RPMI7951 (cell line): ENCODE measurements at regions not wholly inside any gene's neighbourhood (a gene's known extent, or its start where the extent isn't known, plus 50 kb on each side); places are given as distances from the start of the nearest gene placed in this dataset.

Experiments
- DNase-seq: peaks from one replicate; pipeline ENCODE4 v3.0.0-alpha.2; 2012; ENCODE audit warnings: low read depth

- no peak for DNase-seq
Measured at GRCh38 chr5:98563885-98564653, 209.4 kb upstream of the RGMB start.

GRCh38 chr5:98564836-98565235 is 208.6 kb upstream of the RGMB start:
- no peak for DNase-seq

- DNase-seq: no peak
Measured at GRCh38 chr5:98568336-98568735, 205.1 kb upstream of the RGMB start.

GRCh38 chr5:98569288-98569687 is 204.2 kb upstream of the RGMB start:
- no peak for DNase-seq

GRCh38 chr5:98570010-98570409 is 203.5 kb upstream of the RGMB start:
- DNase-seq: peak; percentile 37

DNA sequence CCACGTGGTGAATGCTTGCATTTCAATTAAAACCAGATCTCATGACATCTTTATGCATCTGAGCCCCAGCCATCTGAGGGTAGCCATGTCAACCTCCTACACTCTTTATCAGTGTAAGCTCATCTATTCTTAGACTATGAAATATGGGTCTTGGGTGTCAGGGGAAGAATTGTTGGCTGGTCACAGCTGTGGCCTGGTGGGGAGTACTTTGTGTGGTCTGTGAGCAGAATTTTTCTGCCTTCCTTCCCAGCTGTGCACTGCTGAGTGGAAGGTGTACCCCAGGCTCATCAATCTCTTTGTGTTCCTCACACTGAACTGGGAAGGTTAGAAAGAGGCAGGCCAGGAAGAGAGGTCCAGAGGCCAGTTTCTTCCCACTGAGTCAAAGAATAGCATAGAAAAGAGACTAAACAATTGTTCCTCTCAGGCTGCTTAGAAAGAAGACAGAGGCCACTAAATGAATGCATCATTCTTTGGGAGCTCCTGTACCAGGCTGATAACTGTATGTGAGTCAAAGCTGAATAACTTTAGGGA is 202.7 kb upstream of the RGMB start:
- peak; percentile 63 for DNase-seq

DNA sequence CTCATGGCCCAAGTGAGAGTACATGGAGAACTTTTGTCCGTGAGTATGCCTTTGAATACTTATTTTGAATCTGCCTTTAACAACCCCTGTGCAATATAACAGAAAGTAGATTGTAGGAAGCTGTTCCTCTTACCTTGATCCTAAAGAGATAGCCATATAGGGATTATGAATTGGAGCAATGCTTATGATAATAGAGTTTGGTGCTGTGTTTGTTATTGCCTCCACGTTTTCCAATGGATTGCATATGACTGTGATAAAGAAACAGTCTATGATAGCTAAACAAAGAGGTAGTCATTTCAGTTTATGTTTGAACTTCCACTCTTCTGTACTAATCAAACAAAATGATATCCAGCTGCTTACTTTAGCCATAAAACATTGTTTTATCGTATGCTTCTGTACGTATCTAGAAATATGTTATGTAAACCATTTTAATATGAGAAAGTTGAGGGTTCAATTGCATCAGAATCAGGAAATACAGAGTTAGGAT is 199.6 kb upstream of the RGMB start:
- DNase-seq: no peak

- DNase-seq: no peak
Measured at GRCh38 chr5:98576275-98576674, 197.2 kb upstream of the RGMB start.

DNA sequence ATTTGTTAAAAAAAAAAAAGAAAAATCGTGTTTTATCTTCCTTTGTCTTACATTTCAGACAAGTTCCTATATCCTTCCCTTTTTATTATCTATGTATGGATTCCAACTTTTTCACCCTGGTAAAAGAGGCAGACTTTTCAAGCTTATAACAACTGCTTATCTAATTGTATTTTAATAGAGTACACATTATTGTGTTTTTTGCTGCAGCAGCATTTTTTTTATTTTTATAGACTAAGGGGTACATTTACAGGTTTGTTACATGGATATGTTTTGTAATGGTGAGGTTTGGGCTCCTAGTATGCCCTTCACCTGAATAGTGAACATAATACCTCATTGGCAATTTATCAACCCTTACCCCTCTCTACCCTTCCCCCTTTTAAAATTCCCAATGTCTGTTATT is 195.0 kb upstream of the RGMB start:
- no peak for DNase-seq

GRCh38 chr5:98581112-98581997 is 192.1 kb upstream of the RGMB start:
- DNase-seq: no peak

DNA sequence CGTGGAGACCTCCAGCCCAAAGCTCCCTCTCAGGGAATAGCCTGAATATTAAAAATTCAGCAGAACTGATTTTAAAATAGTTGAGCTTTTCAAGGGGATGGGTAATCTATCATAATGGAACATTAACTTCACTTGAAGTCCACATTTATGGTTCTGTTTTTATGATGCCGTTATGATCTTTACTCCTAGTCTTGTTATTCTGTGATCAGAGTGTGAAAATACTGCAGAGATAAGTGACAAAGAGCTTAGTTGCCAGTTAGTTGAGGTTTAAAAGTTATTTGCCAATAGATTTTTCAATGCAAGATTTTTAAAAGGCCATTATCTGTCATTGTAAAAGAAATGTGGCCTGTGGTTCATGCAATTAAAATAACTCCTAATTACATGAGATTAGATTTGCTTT is 189.9 kb upstream of the RGMB start:
- DNase-seq: no peak

DNA sequence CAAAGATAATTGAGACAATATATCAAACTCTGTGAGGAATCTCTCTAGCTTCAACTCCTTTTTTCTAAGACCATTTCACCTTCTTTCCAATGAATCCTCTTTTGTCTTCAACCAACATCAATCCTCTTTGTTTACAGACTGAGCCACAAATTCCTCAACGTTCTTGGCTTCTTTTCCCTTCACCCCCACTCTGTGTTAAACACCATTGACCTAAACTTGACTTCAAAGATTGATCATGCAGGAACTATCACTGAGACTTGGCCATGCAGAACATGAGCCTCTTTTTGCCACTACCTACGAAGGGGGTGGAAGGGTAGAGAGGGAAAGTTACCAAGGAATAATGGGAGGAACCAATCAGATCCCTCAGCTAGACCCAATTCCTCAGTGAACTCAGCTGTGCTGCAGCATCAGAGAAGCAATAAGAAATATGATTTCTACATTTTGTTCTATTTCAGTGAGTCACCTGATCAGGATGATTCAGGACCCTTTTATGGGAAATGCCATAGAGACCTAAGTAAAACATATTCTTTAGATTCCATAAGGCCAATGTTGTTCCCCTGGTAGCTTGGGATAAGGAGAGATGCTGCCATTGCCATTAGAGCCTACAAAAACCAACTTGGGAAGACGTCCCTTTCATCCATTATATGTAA is 187.7 kb upstream of the RGMB start:
- DNase-seq: no peak

DNA sequence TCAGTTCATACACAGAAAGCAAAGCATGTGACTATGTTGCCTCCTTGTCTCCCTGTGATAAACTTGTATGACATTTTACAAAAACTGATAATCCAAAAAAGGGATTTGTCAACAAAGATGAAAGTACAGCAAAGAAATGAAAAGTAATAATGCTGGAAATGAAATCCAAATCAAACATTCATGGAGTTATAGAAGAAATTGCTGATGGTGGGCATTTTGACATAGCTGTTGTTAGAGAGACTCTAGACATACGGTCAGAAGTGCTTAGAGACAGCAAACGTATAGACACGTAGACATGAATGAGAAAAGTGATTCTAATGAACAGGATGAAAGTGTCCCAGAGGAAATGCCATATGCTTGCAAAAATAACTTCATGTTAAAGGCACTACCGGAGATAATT is 186.9 kb upstream of the RGMB start:
- no peak for DNase-seq

- no peak for DNase-seq
Measured at GRCh38 chr5:98587166-98587565, 186.3 kb upstream of the RGMB start.

GRCh38 chr5:98588215-98588614 is 185.2 kb upstream of the RGMB start:
- DNase-seq: peak; percentile 15

DNA sequence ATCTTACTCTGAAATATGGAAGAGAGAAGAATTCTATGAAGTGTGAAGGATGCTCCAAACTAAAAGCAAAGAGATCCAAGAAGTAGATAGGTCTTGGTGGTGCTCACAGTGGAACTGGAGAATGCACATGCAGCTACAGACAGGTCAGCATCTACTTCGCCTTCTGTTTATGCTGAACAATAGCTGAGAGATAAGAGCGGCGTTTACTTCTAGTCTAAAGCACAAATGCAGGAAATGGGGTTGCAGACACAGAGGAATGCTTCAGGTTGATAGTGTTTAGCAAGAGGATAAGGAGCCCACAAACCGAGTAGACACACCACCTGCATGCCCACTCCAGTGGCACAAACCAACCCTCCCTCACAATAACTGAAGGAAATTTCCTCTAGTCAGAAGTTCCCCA is 180.0 kb upstream of the RGMB start:
- no peak for DNase-seq

GRCh38 chr5:98594098-98594497 is 179.4 kb upstream of the RGMB start:
- no peak for DNase-seq

- DNase-seq: no peak
Measured at GRCh38 chr5:98599016-98599415, 174.4 kb upstream of the RGMB start.

DNA sequence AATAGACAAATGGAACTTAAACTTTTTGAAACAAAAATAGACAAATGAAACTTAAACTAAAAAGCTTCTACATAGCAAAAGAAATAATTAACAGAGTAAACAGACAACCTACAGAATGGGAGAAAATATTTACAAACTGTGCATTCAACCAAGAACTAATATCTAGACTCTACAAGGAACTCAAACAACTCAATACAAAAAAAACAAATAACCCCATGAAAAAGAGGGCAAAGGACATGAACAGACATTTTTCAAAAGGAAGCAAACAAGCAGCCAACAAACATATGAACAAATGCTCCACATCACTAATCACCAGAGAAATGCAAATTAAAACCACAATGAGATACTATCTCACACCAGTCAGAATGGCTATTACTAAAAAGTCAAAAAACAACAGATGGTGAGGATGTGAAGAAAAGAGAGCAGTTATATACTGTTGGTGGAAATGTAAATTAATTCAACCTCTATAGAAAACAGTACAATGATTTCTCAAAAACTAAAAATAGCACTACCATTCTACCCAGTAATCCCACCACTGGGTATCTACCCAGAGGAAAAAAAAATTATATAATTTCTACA is 170.8 kb upstream of the RGMB start:
- DNase-seq: no peak

- DNase-seq: no peak
Measured at GRCh38 chr5:98603456-98603855, 170.0 kb upstream of the RGMB start.

- DNase-seq: no peak
Measured at GRCh38 chr5:98604301-98604700, 169.2 kb upstream of the RGMB start.
